DND-41 (cell line): ENCODE measurements at regions not wholly inside any gene's neighbourhood (a gene's known extent, or its start where the extent isn't known, plus 50 kb on each side); places are given as distances from the start of the nearest gene placed in this dataset.

Source experiments
- ATAC-seq: fragments of 200-7000 bp; cut with Tn5 transposase; 3 replicates; pipeline ENCODE4 v1.9.1; 2021; ENCODE audit warnings: low read depth; ENCODE audit not compliant: insufficient read depth
- DNase-seq: peaks from one replicate; pipeline ENCODE4 v3.0.0-alpha.2; 2020
- H2AFZ ChIP-seq: 2 replicates; pipeline ENCODE4 v1.6.0; 2012; ENCODE audit warnings: low read depth, low read length
- H3K27ac ChIP-seq: 2 replicates; pipeline ENCODE4 v1.5.1; 2012; ENCODE audit warnings: low read length, inconsistent platforms
- H3K27me3 ChIP-seq: fragments of 200-600 bp; sonication (generic); 2 replicates; pipeline ENCODE4 v1.6.0; 2012; ENCODE audit warnings: low read length, mild to moderate bottlenecking, inconsistent platforms; ENCODE audit not compliant: insufficient read depth, poor library complexity
- H3K36me3 ChIP-seq: 2 replicates; pipeline ENCODE4 v1.5.1; 2012; ENCODE audit warnings: low read length, inconsistent platforms; ENCODE audit not compliant: insufficient read depth
- H3K4me1 ChIP-seq: 2 replicates; pipeline ENCODE4 v1.5.1; 2012; ENCODE audit warnings: mild to moderate bottlenecking, low read length; ENCODE audit not compliant: insufficient read depth
- H3K4me2 ChIP-seq: 2 replicates; pipeline ENCODE4 v1.6.0; 2012; ENCODE audit warnings: mild to moderate bottlenecking, moderate library complexity, low read length, inconsistent platforms; ENCODE audit not compliant: insufficient read depth
- H3K4me3 ChIP-seq, 2 experiments: fragments of 200-600 bp in 1 of 2; shearing (Covaris generic) in 1 of 2; 2 replicates each; pipeline ENCODE4 v1.5.1; 2012 to 2016; ENCODE audit warnings: inconsistent platforms in 2 of 2, low read length in 2 of 2, mild to moderate bottlenecking in 2 of 2, low read depth in 1 of 2, moderate library complexity in 1 of 2
- H3K79me2 ChIP-seq: 2 replicates; pipeline ENCODE4 v1.6.0; 2012; ENCODE audit warnings: low read length, inconsistent platforms; ENCODE audit not compliant: insufficient read depth
- H3K9ac ChIP-seq: 2 replicates; pipeline ENCODE4 v1.6.0; 2012; ENCODE audit warnings: low read depth, mild to moderate bottlenecking, inconsistent platforms, low read length, moderate library complexity
- H3K9me3 ChIP-seq: 2 replicates; pipeline ENCODE4 v1.5.1; 2012; ENCODE audit warnings: low read length, moderate library complexity, mild to moderate bottlenecking, inconsistent platforms; ENCODE audit not compliant: insufficient read depth, severe bottlenecking
- H4K20me1 ChIP-seq: 2 replicates; pipeline ENCODE4 v1.6.0; 2012; ENCODE audit warnings: low read length; ENCODE audit not compliant: insufficient read depth
- EZH2 ChIP-seq: IDR thresholded peaks from 3 replicates; pipeline ENCODE4 v1.6.1; 2012; ENCODE audit warnings: borderline replicate concordance, low read depth, mild to moderate bottlenecking, moderate library complexity, low read length, inconsistent platforms; ENCODE audit not compliant: severe bottlenecking
- TF ChIP-seq, protein P1 (sequence below): IDR thresholded peaks from 2 replicates; pipeline ENCODE4 v1.5.1; 2012; ENCODE audit warnings: borderline replicate concordance, low read length, moderate library complexity, mild to moderate bottlenecking; ENCODE audit not compliant: poor library complexity, severe bottlenecking; ENCODE audit errors: extremely low read depth

DNA sequence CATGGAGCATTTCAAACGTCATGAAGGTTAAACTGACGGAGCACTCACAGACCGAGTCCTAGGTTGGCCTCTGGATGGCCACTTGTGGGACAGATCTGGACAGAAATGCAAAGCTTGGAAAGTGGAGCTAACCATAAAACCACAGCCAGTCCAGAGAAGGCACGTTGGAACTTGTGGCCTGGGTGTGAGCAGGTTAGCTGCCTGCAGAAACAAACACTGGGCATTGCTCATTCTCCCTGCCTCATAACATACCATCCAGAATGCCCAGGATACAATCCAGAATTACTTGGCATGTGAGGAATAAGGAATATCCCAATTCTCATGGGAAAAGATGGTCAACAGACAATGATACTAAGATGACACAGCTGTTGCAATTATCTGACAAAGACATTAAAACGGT is 1005.0 kb downstream of the TBC1D22A start:
- no peaks in the 10 kb centered on the region for H3K27me3 ChIP-seq
- no peak overlapping the region for H3K4me3 ChIP-seq
- H3K4me1 ChIP-seq, result no peaks in the 10 kb centered on the region
- no peak overlapping the region for H3K4me2 ChIP-seq
- H2AFZ ChIP-seq, result no peak overlapping the region
- H3K36me3 ChIP-seq, result no peaks in the 10 kb centered on the region
- TF ChIP-seq, protein P1, sequence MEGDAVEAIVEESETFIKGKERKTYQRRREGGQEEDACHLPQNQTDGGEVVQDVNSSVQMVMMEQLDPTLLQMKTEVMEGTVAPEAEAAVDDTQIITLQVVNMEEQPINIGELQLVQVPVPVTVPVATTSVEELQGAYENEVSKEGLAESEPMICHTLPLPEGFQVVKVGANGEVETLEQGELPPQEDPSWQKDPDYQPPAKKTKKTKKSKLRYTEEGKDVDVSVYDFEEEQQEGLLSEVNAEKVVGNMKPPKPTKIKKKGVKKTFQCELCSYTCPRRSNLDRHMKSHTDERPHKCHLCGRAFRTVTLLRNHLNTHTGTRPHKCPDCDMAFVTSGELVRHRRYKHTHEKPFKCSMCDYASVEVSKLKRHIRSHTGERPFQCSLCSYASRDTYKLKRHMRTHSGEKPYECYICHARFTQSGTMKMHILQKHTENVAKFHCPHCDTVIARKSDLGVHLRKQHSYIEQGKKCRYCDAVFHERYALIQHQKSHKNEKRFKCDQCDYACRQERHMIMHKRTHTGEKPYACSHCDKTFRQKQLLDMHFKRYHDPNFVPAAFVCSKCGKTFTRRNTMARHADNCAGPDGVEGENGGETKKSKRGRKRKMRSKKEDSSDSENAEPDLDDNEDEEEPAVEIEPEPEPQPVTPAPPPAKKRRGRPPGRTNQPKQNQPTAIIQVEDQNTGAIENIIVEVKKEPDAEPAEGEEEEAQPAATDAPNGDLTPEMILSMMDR, result no peak
- TF ChIP-seq EZH2, result no peak
- DNase-seq (no peak), ATAC-seq (no peak)
- no peaks in the 10 kb centered on the region for H3K9me3 ChIP-seq
- H4K20me1 ChIP-seq, result no peaks in the 10 kb centered on the region
- no peak overlapping the region for H3K9ac ChIP-seq
- no peak overlapping the region for H3K27ac ChIP-seq
- H3K79me2 ChIP-seq, result no peaks in the 10 kb centered on the region

DNA sequence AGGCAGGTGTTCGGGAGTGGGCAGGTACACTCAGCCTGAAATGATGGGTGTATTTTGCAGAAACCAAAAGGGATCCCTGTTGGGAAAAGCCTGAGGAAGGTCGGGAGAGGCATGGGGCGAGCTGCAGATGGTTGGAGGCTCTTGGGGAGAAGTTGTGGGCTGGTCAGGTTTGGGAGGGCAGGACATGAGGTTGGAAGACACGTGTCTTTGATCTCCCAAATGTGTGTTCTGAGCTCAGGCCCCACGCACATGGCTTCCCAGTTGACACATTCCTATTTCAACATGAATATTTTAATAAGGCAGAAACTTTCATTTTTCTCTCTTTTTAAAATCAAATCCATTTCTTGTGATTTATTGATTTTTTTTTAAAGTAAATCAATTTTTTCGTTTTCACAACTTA is 1003.3 kb downstream of the TBC1D22A start:
- no peak overlapping the region for H3K9ac ChIP-seq
- peaks cover 2% of the 10 kb centered on the region for H3K9me3 ChIP-seq
- no peak overlapping the region for H3K4me3 ChIP-seq
- H3K27ac ChIP-seq, result no peak overlapping the region
- no peak overlapping the region for H2AFZ ChIP-seq
- H3K36me3 ChIP-seq, result no peaks in the 10 kb centered on the region
- H3K4me2 ChIP-seq, result no peak overlapping the region
- no peaks in the 10 kb centered on the region for H3K27me3 ChIP-seq
- H3K4me1 ChIP-seq, result no peaks in the 10 kb centered on the region
- TF ChIP-seq, protein P1, result no peak
- TF ChIP-seq EZH2, result no peak
- ATAC-seq (no peak), DNase-seq (no peak)
- H4K20me1 ChIP-seq, result no peaks in the 10 kb centered on the region
- H3K79me2 ChIP-seq, result no peaks in the 10 kb centered on the region

DNA sequence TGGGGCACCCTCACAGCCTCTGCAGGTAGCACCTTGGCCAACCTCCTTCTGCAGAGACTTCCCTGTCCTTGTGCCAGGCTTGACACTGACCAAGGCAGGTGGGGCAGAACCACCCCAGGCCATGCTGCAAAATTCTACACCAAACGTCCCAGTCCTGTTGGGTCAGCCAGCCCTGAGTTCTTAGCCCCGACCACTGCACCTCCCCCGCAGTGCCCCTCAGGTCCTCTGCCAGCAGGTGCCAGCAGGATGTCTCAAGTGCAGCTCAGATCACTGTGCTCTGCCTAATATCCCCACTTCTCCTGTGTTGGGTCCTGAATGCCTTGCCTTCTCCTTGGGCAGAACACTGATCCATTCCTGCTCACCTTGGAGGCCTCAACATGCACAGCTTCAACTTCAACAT is 999.7 kb downstream of the TBC1D22A start:
- Histone ChIP-seq H3K4me3 (no peak overlapping the region), H3K27ac (no peak overlapping the region), H3K4me2 (no peak overlapping the region), H3K4me1 (no peaks in the 10 kb centered on the region), H3K9me3 (peaks cover 6% of the 10 kb centered on the region), H3K9ac (no peak overlapping the region), H3K27me3 (no peaks in the 10 kb centered on the region), H3K79me2 (no peaks in the 10 kb centered on the region), H3K36me3 (no peaks in the 10 kb centered on the region), H2AFZ (no peak overlapping the region), H4K20me1 (no peaks in the 10 kb centered on the region)
- ATAC-seq (no peak), DNase-seq (no peak)
- no peak for TF ChIP-seq EZH2
- TF ChIP-seq, protein P1, result no peak

DNA sequence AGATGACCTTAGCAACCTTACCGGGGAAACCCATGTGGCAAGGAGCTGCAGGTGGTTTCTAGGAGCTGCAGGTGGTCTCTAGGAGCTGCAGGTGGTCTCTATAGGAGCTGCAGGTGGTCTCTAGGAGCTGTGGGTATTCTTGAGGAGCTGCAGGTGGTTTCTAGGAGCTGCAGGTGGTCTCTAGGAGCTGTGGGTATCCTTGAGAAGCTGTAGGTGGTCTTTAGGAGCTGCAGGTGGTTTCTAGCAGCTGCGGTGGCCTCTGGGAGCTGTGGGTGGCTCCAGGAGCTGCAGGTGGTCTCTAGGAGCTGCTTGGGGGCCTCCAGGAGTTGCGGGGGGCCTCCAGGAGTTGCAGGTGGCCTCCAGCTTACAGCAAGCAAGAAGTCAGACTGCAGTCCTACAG is 997.5 kb downstream of the TBC1D22A start:
- TF ChIP-seq, protein P1, result no peak
- TF ChIP-seq EZH2, result no peak
- peaks cover 6% of the 10 kb centered on the region for H3K9me3 ChIP-seq
- H3K9ac ChIP-seq, result no peak overlapping the region
- no peaks in the 10 kb centered on the region for H3K4me1 ChIP-seq
- H3K4me2 ChIP-seq, result no peak overlapping the region
- no peak overlapping the region for H3K27ac ChIP-seq
- no peaks in the 10 kb centered on the region for H4K20me1 ChIP-seq
- no peaks in the 10 kb centered on the region for H3K36me3 ChIP-seq
- H2AFZ ChIP-seq, result no peak overlapping the region
- H3K79me2 ChIP-seq, result no peaks in the 10 kb centered on the region
- H3K27me3 ChIP-seq, result no peaks in the 10 kb centered on the region
- no peak for ATAC-seq
- H3K4me3 ChIP-seq, result no peak overlapping the region
- DNase-seq, result no peak
